GM19035 (cell line): ENCODE measurements at regions not wholly inside any gene's neighbourhood (a gene's known extent, or its start where the extent isn't known, plus 50 kb on each side); places are given as distances from the start of the nearest gene placed in this dataset.

Experiments
- ATAC-seq: cut with Tn5 transposase; IDR thresholded peaks from one replicate; pipeline ENCODE4 v1.9.1; 2021; ENCODE audit not compliant: unreplicated experiment

DNA sequence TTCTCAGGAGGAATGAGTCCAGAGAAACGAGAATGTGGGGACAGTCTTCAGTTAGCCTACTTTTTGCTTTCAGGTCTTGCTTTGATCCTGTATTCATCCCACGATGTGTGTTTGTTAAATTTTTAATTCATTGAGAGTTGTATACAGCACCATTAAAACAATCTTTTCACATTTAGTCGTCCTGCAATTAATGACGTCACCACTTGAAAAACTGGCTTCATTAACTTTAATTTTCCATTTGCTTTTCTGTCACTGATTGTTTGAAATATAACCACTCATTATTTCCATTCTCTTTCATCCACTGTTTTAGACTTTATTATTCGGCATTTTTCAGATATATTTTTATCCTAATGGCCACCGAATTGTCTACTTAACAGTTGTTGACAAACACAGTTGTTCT lies 146.9 kb downstream of the TFEC start:
- ATAC-seq, result no peak

DNA sequence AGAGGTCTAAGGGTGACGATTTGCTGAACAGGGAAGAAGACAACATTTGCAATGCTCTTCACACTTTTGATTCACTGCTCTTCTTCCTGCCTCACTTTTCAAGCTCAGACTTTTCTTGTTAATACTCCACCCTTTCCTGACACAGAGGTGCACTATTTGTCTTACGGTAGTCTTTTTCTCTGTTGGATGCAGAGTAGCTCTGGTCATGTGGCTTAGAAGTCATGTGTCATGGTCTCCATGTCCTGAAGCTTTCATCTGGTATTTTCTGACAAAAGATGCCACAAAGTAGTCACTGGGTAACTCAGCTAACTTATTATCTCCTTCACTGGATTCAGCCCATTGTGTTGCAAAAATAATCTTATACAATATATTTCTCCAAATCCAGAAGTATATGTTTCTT lies 149.1 kb downstream of the TFEC start:
- ATAC-seq, result no peak

DNA sequence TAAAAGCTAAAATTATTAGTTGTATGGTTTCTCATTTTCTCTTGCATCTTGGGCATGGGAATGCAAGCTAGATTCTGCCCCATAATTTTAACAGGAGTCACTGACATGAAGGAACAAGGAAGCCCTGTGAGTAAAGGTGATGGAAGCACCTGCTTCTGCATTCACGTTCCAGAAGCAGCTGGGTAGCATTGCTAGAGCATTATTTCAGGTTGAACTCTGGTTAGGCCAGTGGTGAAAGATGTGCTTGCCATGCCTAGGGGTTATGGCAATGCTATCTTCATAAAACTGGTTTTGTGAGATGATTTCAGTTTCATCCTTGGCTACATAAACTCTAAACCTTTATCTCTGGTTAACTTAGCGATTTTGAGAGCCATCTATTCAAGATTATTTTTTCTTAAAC lies 151.4 kb downstream of the TFEC start:
- ATAC-seq, result no peak

DNA sequence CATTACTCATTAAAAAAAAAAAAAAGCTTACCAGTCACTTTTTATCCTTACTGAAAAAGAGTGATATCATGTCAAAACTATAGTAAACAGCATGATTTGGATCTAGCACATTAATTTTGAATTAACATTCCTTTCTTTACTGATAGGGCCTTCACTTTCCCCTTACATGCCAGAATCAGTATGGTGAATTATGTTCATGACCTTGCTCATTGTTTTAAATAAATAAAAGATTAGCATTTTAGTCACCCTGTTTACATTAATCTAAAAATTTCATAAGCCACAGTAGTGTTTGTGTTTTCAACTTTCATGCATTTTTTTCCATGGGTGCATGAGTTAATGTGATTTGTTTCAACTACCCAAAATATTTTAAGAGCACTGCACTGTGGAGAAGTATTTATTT lies 160.8 kb downstream of the TFEC start:
- ATAC-seq, result no peak

DNA sequence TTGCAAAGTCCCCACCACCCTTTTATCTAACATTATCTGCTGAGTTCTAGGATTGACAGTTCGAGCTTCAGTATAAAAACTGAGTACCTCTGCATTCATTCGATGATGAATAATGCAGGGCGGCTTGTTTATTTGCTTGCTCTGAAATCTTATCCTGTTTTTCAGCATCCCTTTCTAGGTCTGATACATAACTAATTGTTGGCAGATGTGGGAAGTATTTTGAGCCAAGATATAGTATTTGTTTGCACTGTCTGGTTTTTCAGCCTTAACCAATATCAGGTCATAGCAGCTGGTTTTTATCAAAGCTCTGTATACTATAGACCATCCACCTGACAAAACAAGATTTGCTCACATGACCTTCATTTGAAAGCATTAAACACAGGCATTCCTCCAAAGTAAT lies 161.4 kb downstream of the TFEC start:
- ATAC-seq, result no peak

DNA sequence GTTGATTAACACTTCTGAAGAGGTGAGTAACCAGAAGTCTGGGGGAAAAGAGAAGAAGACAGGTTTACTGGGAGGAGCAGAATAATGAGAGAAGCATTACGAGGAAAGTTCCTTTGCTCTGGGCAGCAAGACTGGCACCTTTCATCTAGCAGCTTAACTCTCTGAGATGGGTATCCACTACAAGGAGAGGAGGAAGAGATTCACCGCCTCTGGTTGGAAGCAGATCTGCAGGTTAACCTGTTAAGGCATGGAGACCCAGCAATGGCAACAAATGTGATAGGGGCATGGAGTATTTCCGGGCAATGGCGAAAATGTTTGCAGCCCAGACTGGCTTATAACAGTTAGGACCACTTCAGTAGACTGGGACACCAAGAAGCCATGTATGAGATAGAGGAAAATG lies 162.2 kb downstream of the TFEC start:
- ATAC-seq, result no peak

DNA sequence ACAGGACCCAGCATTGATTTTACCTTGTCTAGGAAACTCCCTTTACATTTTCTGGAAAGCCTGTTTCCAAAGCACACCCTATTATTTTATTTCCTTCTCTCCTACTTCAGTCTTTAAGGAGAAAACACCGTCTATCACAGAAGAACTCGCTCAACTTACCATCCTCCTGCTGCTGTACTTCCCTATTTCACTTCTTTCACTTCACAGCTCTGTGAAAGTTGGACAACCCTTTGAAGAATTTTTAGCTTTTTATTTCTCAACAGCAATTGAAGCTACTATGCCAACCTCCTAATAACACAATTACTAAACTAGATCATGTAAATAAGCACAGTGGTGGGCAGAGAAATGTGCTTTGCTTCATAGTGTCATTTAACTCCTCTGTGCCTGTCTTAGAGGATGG lies 166.5 kb downstream of the TFEC start:
- ATAC-seq, result no peak

DNA sequence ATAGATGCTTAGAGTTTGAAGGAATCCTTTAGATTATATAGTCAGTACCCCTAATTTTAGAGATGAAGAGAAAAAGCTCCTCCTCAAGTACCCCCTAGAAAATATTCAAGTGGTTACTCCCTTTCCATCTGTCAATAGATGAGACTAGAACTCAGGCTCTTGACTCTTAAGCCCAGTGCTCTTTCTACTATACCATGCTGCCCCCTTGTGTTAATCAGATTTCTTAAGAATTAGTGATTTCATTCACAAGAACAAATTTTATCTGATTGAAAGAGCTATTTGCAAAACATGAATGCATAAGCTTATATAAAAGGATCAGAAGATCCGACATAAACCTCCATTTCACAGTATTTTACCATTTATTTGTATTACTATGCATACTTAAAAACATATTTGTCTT lies 179.3 kb downstream of the TFEC start:
- ATAC-seq, result no peak

DNA sequence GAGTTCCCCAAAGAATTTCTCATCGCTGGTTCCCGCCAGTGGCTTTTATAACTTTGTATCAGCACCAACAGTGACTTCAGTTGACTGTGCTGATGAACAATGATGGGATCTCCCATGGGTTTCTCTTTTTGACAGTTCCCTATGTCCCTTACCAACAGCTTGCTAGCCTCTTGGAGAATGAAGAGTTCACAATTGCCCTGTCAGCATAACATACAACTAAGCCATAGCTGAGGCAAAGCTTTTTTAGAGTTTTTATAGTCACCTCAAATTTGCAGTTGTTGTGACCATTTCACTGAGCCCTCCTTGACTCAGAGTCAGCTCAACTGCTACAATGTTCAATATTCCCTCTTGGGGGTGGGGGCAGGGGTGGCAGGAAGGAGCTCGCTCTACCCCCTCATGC lies 179.8 kb downstream of the TFEC start:
- no peak for ATAC-seq

DNA sequence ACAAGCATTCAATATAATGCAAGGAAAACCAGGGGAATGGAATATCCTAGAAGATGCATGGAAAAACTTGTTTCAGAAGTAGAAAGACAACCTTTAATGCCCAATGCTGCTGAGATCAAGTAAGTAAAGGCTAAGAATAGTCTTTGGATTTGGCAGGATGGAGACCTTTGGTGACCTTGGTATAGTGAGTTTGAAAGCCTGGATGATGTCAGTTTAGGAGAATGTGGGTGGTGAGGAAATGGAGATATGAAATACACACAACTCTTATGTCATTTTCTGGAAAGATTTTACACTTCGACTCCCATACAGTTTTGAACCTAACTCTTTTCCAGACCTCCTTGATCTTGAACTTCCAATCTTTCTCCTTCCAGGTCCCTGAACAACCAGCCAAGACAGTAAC lies 185.7 kb downstream of the TFEC start:
- no peak for ATAC-seq

DNA sequence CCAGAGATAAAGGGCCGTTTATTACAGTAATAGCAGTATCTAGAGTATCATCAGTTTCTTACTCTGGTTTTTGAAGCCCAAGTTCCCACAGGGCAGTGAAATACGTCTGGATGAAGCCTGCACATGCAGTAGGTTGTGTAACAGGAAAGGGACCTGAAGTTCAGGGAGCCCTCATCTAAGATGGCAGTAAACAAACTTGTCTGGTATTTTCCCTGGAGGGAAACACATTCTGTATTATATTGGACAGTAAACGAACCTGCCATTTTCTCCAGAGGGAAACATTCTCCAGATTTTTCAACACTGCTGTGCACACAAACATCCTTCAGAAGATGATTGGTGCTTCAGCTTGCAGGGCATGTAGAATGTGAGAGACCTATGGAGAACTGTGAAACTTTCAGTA lies 189.9 kb downstream of the TFEC start:
- no peak for ATAC-seq

DNA sequence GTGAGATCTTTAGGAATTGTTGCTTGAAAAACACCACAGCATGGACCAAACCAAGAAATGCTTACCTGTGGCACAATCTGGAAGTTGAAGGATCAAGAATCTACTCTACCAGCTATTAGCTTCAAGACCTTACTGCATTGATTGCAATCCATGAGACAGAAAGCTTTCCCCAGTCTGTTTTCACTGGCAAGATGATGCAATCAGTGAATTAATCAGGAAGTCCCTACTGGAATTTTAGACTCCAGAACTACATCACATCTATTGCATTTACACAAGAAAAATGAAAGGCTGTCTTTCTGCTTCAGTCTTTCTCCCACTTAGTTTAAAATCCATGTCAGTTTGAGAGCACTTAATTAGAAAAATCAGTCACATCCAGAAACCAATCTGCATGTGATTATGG lies 191.7 kb downstream of the TFEC start:
- ATAC-seq, result no peak

DNA sequence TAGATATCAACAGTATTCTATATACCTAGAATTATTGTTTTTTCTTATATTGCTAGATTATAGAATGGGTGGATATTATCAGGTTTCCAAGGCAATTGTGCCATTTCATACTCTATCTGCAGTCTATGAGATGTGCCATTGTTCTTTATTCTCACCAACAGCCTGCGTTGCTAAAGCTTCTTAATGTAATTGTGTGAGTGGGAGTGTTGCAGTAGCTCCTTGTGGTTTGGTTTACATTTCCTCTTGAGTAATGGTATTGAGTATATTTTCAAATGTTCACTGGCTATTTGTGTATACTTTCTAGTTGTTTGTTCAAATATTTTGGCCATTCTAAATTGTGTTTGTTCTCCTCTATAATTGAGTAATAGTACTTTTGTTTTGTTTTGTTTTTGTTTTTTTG lies 199.2 kb downstream of the TFEC start:
- ATAC-seq, result no peak

DNA sequence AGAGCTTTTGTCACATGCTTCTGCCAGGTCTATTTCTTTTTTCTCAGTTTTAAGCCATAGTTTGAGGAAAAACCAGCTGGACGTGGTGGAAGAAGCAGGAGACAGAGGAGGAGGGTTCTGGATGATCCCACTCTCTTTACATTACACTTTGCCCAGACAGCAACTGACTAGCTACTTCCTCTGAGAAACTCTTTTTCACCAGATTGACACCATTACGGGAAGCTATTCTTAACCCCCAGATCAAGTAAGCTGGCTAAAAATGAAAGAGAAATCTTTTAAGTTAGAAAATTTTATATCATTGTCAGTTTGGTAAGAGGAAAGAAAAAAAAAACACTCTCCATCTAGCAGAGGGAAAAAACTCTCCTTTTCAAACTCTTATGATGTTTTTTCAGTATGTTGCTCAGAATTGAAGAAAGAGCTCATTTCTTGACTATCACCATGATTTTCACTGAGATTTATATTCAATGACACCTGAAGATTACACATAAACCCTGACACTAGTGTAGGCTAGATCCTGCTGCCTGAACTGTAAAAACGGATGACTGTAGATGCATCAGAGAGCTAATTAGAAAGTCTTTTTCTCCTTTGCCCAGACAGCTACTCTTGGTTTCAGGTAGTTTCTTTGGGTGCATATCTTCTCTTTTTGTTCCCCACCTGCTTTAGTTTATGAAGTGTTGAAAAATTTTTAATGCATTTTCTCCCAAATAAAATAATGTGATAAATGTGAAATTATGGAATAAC lies 203.1 kb downstream of the TFEC start:
- peak; percentile 52 for ATAC-seq

DNA sequence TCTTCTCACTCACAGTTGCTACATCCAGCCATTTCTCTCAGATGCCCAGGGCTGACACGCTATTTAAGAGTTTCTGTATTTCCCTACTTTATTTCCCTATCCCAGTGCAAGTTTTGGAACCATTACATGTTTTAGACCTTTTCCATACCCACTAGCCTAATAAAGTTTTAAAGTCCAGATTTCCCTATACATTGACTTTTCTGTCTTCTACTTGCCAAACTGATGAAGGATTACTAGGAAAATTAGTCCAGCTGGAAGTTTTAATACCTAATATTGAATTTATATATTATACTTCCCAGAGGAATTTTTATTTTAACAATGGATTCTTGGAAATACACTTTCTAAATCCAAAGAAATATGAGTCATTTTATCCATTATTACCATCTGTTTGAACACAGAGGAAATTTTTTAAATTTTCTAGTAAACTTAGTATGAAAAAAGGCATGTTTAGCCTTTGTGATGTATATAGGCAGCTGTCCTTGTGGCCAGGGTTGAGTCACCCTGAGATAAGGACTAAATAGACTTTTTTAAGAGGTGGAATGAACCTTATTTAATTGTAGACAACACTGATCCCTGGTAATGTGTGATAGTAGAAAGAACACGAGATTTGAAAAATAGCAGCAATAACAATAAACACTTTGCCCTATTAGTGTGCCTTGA lies 205.0 kb downstream of the TFEC start:
- no peak for ATAC-seq

DNA sequence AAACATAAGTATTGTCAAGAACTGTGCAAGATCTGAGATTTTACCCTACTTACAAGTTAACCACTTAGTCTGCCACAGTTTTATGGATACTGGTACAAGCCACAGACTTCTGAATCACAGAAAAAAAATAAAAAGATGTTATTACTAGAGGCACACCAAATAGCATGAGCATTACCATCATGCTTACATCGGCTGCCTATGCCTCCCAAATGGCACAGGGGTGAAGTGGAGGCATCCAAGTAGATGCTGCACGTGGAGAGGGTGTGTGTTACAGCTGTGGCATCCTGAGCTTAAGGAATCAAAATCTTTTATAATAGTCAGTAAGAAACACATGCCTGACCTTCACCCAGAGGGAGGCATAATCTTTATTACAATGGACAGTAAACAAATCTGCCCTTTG lies 207.8 kb downstream of the TFEC start:
- no peak for ATAC-seq

DNA sequence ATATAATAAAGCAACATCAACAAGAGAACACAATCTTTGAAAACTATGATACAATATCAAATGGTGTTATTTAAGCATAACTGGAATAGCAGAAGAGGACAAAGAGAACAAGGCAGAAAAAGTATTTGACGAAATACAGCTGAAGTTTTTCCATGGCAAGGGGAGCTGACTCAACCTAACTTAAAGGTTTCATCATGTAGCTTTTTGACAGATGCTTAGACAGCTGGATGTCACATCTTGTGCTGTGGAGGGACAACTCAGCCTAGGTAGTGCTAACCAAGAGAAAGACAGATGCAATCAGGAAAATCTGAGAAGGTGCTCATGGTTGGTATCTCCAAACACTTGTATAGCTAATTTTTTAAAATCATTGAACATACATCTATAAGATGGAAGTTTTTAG lies 208.2 kb downstream of the TFEC start:
- ATAC-seq, result no peak

DNA sequence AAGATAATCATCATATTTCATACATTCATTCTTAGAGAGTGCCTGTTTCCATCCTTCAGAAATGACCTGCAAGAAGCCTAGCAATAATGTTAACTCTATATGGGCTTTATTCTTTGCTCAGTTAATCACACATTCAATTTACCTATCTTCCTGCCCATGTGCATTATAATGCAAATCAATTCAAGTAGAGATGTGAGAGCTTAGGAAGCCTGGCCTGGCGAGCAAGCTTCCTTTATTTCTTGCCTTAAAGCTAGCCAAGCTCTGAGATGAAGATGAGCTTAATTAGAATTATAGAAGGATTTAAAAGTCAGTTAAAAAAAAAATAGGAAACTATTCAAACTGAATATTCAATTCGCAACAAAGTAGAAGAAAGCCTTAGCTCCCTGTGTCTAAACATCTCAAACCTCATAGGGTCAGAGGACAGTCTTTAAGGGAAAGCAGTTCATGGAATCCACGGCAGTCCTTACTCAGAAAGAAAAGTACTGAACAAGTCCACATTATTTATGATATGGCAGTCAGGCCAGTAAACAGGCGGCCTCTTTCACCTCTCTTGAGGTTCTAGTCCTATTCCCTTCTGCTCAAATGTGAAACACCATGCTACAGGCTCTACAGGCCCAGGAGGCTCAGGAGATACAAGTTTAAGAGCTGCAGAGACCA lies 214.1 kb downstream of the TFEC start:
- no peak for ATAC-seq

DNA sequence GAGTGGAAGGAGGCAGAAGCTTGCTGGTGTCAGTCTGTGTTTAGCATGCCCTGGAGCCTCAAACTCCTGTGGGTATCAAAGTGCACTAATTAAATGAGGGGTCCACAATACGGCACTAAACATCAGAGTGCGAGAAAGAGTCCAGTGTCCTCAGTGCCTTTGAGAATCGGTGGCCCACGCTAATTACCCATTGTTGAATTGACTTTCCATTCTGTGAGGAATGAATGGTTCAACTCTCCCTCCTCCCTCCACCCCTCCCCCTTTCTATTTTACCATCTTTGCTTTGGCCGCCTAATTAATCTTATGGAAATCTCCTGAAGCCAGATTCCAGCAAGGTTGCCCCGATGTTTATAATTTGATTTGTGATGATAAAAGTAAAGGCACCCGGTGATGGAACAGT lies 217.8 kb downstream of the TFEC start:
- no peak for ATAC-seq

DNA sequence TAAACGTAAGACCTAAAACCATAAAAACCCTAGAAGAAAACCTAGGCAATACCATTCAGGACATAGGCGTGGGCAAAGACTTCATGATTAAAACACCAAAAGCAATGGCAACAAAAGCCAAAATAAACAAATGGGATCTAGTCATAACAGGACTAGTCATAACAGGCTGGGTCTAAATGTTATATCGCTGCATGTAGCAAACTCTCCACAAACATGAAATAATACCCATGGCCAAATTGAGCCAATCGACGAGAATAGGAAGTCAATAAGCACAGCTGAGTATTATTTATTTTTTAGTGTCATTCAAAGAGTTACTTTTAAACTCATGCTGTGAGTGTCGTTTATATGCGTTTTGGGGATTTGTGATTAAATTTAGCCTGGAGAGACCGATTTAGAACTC lies 225.1 kb downstream of the TFEC start:
- ATAC-seq, result no peak

DNA sequence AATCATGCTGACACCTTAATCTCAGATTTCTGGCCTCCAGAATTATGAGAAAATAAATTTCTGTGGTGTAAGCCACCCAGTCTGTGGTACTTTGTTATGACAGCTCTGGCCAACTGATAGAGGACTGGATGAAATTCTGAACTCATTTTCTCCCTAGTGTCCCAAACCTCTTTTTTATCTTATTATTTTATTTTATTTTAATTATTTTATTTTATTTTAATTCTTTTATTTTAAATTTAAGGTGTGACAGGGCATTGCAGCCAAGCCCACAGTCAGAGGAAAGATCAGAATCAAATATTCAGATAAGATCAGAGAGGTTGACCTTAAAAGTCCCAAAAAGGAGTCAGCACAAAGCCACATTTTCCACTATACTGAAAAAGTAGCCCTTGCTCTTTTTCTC lies 228.1 kb downstream of the TFEC start:
- no peak for ATAC-seq

DNA sequence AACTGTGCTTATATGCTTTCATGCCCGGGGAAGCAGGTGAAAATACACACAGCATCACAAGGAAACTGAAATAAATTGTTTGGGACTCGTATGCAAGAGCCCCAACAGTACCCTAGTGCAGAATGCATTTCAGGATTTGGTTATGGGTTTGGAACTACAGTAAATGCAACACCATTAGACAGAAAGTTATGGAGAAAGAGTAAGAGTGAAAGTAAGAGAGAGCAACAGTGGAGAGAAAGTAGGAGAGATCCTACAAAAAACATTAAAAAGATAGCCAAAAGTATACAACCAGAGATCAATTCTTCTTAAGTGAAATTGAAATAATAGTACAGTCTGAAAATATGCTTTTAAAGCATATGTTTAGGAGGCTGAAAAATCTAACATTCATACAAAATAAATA lies 231.1 kb downstream of the TFEC start:
- ATAC-seq, result no peak
